GM10248 (cell line): ENCODE measurements at regions not wholly inside any gene's neighbourhood (a gene's known extent, or its start where the extent isn't known, plus 50 kb on each side); places are given as distances from the start of the nearest gene placed in this dataset.

ENCODE experiments used
- CTCF ChIA-PET: fragments of 300-600 bp; sonication (Branson Sonifier 250); formaldehyde crosslinking; extraction: SDS; loops from one replicate; lab custom pipeline; 2021; ENCODE audit warnings: antibody characterized with exemption; lab: Yijun Ruan, JAX
- POLR2A ChIA-PET: fragments of 350-650 bp; sonication (Branson Sonifier 250); formaldehyde crosslinking; extraction: SDS; loops from one replicate; lab custom pipeline; 2020; ENCODE audit warnings: antibody characterized with exemption; lab: Yijun Ruan, JAX
- DNase-seq: peaks from one replicate; pipeline ENCODE4 v3.0.0; 2012; ENCODE audit errors: extremely low spot score
- CTCF ChIP-seq: IDR thresholded peaks from 2 replicates; pipeline ENCODE4 v1.5.1; 2012; ENCODE audit warnings: mild to moderate bottlenecking, low read depth; ENCODE audit errors: extremely low read depth, missing control alignments, control extremely low read depth

GRCh38 chr2:236731767-236732580 lies 162.3 kb downstream of the ACKR3 start:
- CTCF ChIA-PET, result no interaction called here
- TF ChIP-seq CTCF, result no peak
- DNase-seq, result no peak
- POLR2A ChIA-PET, result no interaction called here

- no peak for DNase-seq
- CTCF ChIA-PET, result interaction anchor here (1.3 kb wide), 1 partner anchor 11 kb away, joined by 3 read pairs; no protein-coding TSS in a partner anchor
- POLR2A ChIA-PET, result no interaction called here
- no peak for TF ChIP-seq CTCF
These were observed 163.5 kb downstream of the ACKR3 start for GRCh38 chr2:236733156-236733555.

GRCh38 chr2:236735825-236736238 lies 166.2 kb downstream of the ACKR3 start:
- CTCF ChIA-PET, result no interaction called here
- no peak for DNase-seq
- POLR2A ChIA-PET, result no interaction called here
- no peak for TF ChIP-seq CTCF

- CTCF ChIA-PET, result no interaction called here
- no peak for DNase-seq
- POLR2A ChIA-PET, result no interaction called here
- no peak for TF ChIP-seq CTCF
These were observed 168.4 kb downstream of the ACKR3 start for GRCh38 chr2:236738030-236738429.

GRCh38 chr2:236738896-236739295 lies 169.3 kb downstream of the ACKR3 start:
- TF ChIP-seq CTCF, result no peak
- CTCF ChIA-PET, result no interaction called here
- POLR2A ChIA-PET, result no interaction called here
- no peak for DNase-seq

GRCh38 chr2:236739663-236740062 lies 170.0 kb downstream of the ACKR3 start:
- POLR2A ChIA-PET, result no interaction called here
- CTCF ChIA-PET, result no interaction called here

More at GRCh38 chr2:236739663-236740062, 170.0 kb downstream of the ACKR3 start:
- DNase-seq, result no peak
- no peak for TF ChIP-seq CTCF
